HepG2 (cell line): ENCODE measurements at regions not wholly inside any gene's neighbourhood (a gene's known extent, or its start where the extent isn't known, plus 50 kb on each side); places are given as distances from the start of the nearest gene placed in this dataset.

Experiments
- AKAP8 ChIP-seq: sonication (generic); formaldehyde crosslinking; IDR thresholded peaks from 2 replicates; pipeline ENCODE4 v1.5.1; 2020; ENCODE audit warnings: mild to moderate bottlenecking, missing genetic modification reagents
- CTCF ChIP-seq: sonication (generic); formaldehyde crosslinking; IDR thresholded peaks from 2 replicates; pipeline ENCODE4 v1.5.0; 2020; ENCODE audit warnings: mild to moderate bottlenecking, missing genetic modification reagents, moderate library complexity
- FOXK2 ChIP-seq: fragments of 450-650 bp; IDR thresholded peaks from 2 replicates; pipeline ENCODE4 v1.6.1; 2016
- ISL2 ChIP-seq: sonication (generic); formaldehyde crosslinking; IDR thresholded peaks from 2 replicates; pipeline ENCODE4 v1.5.0; 2020; ENCODE audit warnings: missing genetic modification reagents
- POLR2A ChIP-seq, 2 experiments: IDR thresholded peaks; 2 replicates each; pipeline ENCODE4 v1.6.1; 2011; ENCODE audit warnings: low read depth in 2 of 2, low read length in 2 of 2, mild to moderate bottlenecking in 1 of 2, moderate library complexity in 1 of 2; ENCODE audit not compliant: insufficient read depth in 1 of 2
- SRF ChIP-seq: IDR thresholded peaks from 2 replicates; pipeline ENCODE4 v1.6.1; 2011; ENCODE audit warnings: mild to moderate bottlenecking, low read depth, low read length, moderate library complexity
- STAT6 ChIP-seq: sonication (generic); formaldehyde crosslinking; IDR thresholded peaks from 2 replicates; pipeline ENCODE4 v1.4.0; 2020; ENCODE audit warnings: missing genetic modification reagents, mild to moderate bottlenecking, borderline replicate concordance

DNA sequence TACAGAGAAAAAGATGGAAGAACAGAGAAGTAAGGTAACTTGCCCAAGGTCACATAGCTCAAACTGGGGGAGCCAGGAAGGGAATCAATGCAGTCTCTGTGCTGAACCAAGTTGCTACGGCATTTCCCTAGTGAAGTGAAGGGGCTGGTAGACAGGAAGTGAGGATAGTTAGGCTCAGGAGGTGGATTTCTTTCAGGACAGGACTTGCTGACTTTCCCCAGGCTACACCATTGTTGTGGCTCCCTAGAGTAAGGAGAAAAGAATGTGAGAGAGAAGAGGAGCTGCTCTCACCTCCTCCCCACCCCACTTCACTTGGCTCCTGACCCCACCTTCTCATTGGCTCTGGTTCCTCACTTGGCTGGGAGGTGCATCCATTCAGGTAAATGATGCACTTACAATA is 316.9 kb downstream of the INHBA start:
- TF ChIP-seq POLR2A (IDR thresholded peaks at IDR 0.05; ENCODE audit: insufficient read depth in 1 of 2, low read depth in 2 of 2, low read length in 2 of 2) (no peak), CTCF (no peak), SRF (no peak), STAT6 (CRISPR knock-in tag) (no peak), AKAP8 (CRISPR knock-in tag) (no peak), ISL2 (no peak), FOXK2 (no peak)
